Uterus (tissue), 2 donors: ENCODE measurements at regions not wholly inside any gene's neighbourhood (a gene's known extent, or its start where the extent isn't known, plus 50 kb on each side); places are given as distances from the start of the nearest gene placed in this dataset.

ENCODE experiments used
- CTCF ChIP-seq, 4 experiments: fragments of 200-600 bp in 2 of 4; fragments of 450-650 bp in 2 of 4; sonication (generic) in 2 of 4; IDR thresholded peaks; one replicate each; pipeline ENCODE4 v1.5.1; 2016 to 2019; ENCODE audit warnings: antibody characterized with exemption in 4 of 4, mild to moderate bottlenecking in 2 of 4, moderate library complexity in 1 of 4
- POLR2A ChIP-seq, 2 donors: fragments of 450-650 bp; IDR thresholded peaks; one replicate each; pipeline ENCODE4 v1.6.1; 2016; ENCODE audit warnings: antibody characterized with exemption in 2 of 2, mild to moderate bottlenecking in 1 of 2, moderate library complexity in 1 of 2

GRCh38 chrX:76827672-76828071 lies 400.2 kb downstream of the MAGEE1 start:
- no peak for TF ChIP-seq CTCF (IDR thresholded peaks at IDR 0.05)
- TF ChIP-seq POLR2A (IDR thresholded peaks at IDR 0.05): no peak
